Adipose tissue (tissue), 3 donors: ENCODE measurements at regions not wholly inside any gene's neighbourhood (a gene's known extent, or its start where the extent isn't known, plus 50 kb on each side); places are given as distances from the start of the nearest gene placed in this dataset.

Experiments used
- H3K27ac ChIP-seq: one replicate; pipeline ENCODE4 v1.5.1; 2013; ENCODE audit warnings: low read depth, low read length
- WGBS, 3 donors: extraction: QIAGEN DNeasy Blood & Tissue Kit; methylation state at CpG; one replicate each; pipeline ENCODE4 v1.1.7; 2013; 5-methylcytosine and 5-hydroxymethylcytosine counted together
- donor health status: healthy with polysubstance abuse.
- donor health status: Bipolar disorder and iron deficiency.
- donor health status: healthy.

DNA sequence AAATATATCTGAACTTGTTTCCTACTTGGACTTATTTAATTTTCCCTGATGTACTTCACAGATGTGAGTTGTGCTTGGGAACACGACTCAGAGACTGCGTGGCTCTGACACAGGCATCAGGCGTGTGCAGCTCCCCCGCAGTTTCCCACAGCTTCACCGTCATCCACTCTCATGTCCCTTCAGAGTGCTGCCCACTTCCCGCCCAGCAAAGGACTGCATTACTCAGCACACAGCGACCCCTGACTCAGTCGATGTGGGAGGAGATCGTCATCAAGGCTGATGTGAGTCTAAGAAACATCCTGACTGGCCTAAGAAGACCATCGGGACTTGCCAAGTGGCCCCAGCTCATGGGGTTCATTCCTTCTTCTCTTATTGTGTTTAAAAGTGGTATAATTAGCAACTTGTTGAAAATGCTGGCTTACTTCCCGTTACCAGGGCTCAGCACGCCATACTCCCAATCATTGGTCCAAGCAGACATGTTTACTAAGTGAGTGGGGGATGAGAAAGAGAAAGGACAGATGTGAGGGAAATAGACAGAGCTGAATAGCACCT lies 539.4 kb upstream of the JARID2 start:
- WGBS, 3 donors = 45 to 72% (median 48%) methylated on average over 12 of the region's 12 CpGs
- no peak overlapping the region for H3K27ac ChIP-seq

DNA sequence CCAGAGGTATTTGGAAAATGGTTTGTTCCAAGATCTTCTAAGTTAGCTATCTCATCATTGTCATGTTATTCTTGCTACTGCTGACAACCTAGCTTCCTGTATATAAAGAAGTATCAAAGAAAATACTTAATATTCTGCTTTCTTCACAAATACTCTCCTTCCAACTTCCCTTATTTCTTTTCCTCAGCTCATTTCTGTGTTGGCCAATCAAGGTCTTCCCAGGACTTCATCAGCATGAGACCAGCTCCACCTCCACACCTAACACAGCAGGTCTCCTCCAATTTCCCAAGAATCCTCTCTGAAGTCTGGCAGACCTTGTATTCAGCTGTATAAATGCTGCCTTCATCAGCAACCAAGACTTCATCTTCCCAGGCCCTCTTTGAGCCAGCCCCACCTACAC lies 538.6 kb upstream of the JARID2 start:
- no peak overlapping the region for H3K27ac ChIP-seq

DNA sequence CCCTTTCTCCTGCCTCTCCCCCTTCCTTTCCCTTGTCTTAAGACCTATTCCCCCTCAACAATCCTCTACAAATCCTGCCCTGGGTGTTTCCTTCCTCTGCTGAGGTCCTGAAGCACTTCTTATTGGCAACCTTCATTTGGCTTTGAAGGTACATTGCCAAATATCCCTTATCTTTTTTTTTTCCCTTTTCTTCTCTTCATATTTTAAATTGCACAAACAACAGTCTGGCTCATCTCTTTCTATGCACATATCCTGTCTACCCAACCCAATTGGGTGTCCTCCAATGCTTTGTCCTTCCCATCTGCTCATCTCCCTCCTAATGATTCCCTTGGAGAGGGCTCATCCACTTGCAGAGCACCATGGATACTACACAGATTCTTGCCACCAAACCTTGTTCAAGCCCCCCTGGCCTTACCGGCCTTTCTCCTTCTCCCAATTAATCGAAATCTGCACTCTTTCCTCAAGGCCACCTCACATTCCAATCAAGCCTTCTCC lies 537.9 kb upstream of the JARID2 start:
- H3K27ac ChIP-seq = no peak overlapping the region
- 85 to 100% (median 96%) methylated on average over 2 of the region's 2 CpGs for WGBS, 3 donors

DNA sequence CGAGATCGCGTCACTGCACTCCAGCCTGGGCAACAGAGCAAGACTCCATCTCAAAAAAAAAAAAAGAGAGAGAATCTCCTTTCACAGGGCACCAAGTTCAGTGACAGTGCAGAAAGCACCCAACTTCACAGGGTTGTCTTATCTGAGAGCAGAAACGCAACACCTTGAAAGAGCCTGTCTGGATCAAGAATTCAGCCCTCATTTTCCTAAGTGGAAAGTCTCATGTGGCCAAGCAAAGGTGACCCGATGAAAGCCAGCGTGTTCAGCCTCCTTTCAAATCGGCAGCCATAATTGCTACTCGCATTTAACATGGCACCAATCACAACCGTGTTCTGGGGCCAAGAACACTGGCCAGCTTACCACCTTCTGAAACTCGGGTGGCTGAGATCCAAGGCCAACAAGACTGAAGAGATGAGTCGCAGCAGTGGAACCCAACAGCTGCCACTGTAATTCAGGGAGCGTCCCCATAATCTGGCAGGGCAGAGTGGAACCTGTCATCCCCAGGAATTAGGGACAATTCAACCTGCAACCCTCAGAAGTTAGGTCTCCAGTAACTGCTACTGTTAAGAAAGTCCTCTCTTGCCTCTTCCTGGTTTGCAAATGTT lies 536.7 kb upstream of the JARID2 start:
- H3K27ac ChIP-seq = no peak overlapping the region
- WGBS, 3 donors = 96 to 98% (median 97%) methylated on average over 12 of the region's 12 CpGs

DNA sequence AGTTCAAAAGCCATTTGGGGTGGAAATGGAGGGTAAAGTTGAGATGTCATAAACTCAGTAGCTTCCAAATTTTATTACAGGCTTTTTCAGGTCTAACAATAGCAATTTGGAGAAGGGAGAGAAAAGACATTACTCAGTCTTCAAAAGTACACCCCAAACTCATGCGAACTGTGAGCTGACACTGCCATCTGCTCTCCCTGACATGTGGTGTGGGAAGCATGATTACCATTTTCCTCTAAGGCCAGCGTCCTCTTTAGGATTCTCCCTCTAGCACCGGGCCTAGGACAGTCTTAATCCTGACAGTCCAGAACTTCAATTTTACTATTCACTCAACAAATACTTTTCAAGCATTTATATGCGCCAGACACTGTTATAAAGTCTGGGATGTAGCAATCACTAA lies 536.0 kb upstream of the JARID2 start:
- no peak overlapping the region for H3K27ac ChIP-seq
- WGBS, 3 donors = 89 to 91% (median 90%) methylated on average over 4 of the region's 4 CpGs

DNA sequence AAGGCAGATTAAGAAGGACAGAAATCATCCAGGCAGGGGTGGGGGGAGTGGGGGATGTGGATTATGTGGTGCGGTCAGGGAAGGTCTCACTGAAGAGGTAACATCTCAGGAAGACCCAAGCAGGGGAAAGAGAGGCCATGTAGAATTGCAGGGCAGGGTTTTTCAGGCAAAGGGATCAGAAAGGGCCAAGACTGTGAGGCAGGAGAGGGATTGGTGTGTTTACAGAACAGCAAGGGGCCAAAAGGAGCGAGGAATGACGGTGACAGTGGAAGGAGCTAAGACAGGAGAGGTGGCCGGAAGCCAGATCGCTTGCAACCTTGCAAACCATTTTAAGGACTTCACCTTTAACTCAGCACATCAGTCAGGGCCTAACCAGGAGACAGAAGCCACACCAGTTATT lies 535.4 kb upstream of the JARID2 start:
- H3K27ac ChIP-seq = no peak overlapping the region
- WGBS, 3 donors = 90 to 99% (median 97%) methylated on average over 5 of the region's 5 CpGs

DNA sequence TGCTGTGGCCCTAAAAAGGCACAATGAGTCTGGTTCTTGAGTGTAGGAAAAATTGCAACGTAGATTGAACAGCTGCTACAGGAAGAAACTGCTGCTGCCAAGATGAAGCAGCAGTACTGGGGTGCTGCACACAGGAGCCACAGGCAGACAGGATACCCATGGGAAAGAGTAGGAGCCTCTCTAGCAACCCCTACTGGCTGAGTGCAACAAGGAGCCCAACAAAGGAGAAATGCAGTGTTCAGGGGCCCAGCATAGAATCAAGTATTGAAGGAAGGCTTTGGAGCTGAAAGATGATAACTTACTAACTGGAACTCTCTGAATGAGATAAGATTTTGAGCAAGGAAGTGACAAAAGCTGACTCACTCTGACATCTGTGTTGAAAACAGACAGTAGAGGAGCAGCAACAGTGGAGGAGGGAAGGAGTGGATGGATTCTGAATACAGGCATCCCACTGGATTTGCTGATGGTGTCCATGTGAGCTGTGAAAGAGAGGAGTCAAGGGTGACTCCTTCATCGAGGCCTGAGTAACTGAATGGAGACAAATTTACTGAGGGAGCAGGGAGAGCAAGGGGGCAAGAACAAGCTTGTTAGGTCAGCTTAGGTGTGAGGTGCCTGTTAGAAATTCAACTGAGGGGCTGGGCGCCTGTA lies 534.7 kb upstream of the JARID2 start:
- H3K27ac ChIP-seq = no peak overlapping the region
- 61 to 70% (median 67%) methylated on average over 3 of the region's 3 CpGs for WGBS, 3 donors

DNA sequence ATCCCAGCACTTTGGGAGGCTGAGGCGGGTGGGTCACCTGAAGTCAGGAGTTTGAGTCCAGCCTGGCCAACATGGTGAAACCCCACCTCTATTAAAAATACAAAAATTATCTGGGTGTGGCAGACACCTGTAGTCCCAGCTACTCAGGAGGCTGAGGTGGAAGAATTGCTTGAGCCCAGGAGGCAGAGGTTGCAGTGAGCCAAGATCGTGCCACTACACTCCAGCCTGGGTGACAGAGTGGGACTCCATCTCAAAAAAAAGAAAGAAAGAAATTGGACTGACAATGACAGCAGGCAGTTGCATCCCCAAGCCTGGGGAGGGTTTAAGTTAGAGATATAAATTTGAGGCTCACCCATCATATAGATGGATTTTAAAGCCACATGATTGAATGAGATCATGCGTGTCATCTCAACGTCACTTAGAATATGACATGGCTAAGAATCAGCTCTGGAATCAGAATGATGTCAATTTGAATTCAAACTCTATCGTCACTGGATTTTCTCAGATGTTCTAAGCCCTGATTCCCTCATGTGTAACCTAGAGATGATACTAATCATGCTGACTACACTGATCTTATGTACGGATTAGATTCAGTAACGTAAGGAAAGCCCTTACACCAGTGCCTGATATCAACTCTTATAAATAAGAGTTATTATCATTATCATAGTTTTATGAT lies 534.0 kb upstream of the JARID2 start:
- no peak overlapping the region for H3K27ac ChIP-seq

DNA sequence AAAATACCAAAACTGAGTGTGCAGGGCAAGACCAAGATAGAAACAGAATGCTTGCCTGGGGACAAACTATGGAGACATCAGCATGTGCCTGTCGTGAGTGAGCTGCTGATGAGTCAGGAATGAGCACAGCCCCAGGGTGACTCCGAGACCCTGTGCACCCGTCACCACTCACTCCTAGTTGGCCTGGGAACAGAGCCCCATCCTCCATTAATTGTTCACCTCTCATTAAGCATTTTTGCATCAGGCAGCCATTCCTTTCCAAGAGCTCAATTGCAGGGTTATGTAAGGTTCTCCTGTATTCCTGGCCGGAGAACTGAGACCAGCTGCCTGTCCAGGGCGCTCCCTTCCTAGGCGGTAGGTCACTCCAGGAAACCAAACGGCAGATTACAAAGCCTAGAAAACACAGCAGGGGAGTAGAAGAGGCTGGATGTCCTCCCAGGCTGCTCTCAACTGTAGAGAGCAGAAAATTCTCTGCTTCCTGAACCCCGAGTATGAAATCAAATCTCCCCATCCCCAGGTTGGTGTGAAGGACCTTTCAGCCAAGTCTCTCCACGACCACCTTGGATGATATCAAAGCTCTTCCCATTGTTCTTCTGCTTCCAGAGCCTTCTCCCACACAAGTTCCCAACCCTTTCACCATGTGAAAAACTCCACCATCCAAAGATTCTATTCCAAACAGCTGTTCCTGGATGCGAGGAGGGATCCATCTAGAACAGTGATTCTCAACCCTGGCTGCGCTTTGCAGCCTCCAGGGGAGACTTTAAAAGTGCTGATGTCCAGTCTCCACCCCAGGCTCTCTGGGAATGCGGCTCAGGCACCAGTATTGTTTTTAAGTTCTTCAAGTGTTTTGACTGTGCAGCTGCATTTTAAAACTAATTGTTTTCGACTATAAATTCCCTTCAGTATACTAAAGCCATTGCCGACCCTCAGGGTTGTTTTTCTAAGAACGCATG lies 532.6 kb upstream of the JARID2 start:
- no peak overlapping the region for H3K27ac ChIP-seq

More for the DNA sequence above, 534.0 kb upstream of the JARID2 start:
- 83 to 95% (median 90%) methylated on average over 7 of the region's 7 CpGs for WGBS, 3 donors

DNA sequence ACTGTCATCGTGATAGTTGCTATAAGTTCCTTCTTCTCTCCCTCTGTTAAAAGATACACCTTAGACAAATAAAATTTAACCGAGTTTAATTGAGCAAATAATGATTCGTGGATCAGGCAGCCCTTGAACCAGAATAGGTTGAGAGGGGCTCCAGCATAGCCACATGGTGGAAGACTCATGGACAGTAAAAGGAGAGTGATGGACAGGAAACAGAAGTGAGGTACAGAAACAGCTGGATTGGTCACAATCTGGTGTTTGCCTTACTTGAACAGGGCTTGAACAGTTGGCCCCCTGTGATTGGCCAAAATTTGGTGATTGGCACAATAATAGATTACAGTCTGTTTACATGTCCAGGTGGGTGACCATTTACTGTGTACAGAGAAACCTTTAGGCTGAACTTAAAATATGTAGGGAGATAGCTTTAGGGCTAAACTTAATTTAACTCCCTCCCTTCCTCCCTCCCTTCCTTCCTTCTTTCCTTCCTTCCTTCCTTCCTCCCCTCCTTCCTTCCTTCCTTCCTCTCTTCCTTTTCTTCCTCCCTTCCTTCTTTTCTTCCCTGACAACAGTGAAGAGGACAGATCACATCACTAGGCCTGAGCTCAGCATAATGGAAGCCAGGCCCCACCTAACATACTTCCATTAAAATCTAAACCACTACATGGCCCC lies 531.8 kb upstream of the JARID2 start:
- H3K27ac ChIP-seq = no peak overlapping the region
- 70 to 76% (median 72%) methylated on average over 3 of the region's 3 CpGs for WGBS, 3 donors

More for the DNA sequence above, 532.6 kb upstream of the JARID2 start:
- WGBS, 3 donors = 49 to 60% (median 57%) methylated on average over 15 of the region's 15 CpGs

DNA sequence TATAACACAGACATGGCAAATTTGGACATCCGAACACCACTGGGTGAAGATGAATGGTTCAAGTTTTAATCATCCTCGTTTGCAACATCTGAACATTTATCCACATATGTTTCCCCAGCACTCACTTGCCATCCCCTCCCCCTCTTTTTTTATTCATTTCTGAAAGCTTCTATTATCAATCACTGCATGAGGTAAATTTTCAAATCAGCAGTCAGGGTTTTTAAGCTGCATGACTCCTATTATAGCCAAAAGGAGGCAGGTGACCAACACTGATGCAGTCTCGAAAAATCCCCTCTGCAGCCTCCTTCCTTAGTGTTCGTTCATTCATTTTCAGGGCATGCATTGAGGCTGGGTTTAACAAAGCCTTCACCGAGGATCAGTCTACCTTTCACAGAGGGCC lies 530.8 kb upstream of the JARID2 start:
- WGBS, 3 donors = 76 to 96% (median 89%) methylated on average over 5 of the region's 5 CpGs
- no peak overlapping the region for H3K27ac ChIP-seq

DNA sequence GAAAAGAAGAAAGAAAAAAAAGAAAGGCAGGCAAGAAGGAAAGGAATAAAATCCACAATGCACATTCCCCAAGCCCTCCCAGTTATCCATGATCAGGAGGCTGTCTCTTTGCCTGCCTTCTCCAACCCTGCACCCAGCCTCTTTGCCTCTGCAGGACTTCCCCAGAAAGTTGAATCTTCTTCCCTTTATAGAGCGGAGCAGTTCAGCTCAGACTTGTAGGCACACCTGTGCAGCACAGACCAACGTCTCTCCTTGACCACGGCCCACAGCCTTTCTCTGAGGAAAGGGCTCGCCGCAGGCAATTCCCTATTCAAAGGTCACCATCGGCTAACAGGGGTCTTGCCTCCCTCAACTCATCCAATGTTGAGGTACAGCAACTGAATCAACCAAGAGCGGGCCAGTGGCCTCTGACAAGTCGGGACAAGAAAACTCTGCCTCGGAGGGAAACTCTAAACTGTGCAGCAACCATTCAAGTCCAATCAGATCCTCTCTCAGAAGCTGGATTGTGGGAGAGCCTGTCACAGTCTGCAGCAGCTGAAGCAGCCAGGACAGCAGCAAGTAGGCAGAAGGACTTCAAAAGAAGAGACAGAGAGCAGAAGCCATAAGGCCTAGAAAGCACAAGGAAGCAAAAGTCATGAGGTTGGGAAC lies 529.2 kb upstream of the JARID2 start:
- 71 to 87% (median 77%) methylated on average over 9 of the region's 9 CpGs for WGBS, 3 donors
- H3K27ac ChIP-seq = no peak overlapping the region

DNA sequence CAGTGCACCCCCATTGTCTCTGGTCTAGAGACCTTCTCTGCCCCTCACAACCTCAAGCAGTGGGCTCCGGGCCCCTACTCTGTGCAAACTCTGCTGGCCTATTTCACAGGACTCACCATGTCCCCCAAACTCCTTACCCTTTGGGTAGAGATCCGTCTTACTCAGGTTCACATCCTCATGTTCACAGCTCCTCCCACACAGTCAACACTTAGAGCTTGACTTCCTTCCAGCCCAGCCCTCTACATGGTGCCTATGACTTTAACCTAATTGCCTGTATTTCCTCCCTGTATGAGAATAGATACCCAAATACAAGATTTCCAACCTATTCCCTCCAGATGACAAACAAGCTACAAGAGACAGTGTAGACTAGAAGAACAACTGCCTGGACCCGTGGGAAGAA lies 528.6 kb upstream of the JARID2 start:
- H3K27ac ChIP-seq = no peak overlapping the region
- 75 to 86% (median 85%) methylated on average over 3 of the region's 3 CpGs for WGBS, 3 donors

DNA sequence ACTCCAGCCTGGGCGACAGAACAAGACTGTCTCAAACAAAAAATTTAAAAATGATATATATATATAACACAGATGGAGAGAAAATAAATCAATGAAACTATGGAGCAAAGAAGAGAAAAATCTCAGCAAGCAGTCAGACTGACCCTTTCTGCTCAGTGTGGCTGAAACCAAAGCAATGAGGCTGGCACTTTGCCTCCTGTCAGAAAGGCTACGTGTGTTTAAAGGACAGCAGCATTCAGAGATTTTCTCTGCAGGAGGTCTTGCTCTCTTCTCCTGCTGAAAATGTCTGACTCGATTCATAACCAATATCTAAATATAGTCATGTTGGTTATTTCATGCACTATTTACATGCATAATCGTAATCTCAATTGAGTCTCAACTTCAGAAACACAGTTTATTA lies 527.0 kb upstream of the JARID2 start:
- WGBS, 3 donors = 62 to 77% (median 66%) methylated on average over 4 of the region's 4 CpGs
- H3K27ac ChIP-seq = no peak overlapping the region

DNA sequence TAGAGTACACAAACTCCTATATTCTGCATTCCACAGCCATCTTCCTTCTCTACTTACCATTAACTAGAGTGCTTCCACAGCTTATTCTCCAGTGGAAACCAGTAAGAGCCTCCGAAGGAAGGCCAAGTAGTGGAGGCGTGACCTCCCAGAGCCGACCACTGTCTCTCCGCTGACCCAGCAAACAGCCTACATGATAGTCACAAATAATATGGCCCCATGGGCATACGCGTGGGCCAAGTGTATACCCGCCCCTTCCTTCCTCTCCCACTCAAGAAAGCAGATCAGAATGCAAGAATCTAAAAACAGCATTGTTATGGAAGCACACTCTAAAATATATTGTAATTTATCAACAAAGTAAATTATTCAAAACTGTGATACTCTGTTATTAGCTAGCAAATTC lies 526.6 kb upstream of the JARID2 start:
- H3K27ac ChIP-seq = no peak overlapping the region
- WGBS, 3 donors = 48 to 76% (median 58%) methylated on average over 7 of the region's 7 CpGs

DNA sequence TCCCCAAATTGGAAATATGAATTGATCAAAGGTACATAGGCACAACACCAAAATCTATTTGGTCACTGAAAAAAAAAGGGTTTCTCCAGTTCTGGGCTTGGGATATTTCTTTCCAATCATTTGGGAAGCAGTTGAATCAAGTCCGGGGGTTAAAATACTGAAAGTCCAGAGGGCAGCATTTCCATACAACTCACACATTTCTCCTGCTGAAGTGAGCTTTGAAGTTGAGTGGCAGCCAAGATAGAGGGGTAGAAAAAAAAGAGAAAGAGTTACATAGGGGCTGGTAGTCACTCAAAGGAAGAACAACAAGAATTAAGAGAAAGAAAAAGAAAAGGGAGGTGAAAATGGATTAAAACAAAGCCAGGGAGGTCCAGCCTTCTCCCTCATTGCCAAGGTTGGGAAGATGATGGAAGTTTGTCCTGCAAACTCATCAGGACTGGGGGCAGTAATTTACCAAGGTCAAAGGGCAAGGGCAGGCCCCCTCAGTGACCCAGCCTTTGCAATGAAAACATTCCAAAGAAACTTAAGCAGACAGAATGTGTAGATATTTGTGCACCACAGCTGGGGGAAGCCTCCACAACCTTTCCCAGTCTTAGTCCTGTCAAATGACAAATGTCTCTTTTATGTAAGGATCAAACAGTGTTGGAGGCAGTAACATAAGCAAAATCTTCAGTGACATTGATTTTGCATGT lies 525.3 kb upstream of the JARID2 start:
- 34 to 80% (median 78%) methylated on average over 1 of the region's 1 CpG for WGBS, 3 donors
- H3K27ac ChIP-seq = no peak overlapping the region
